Muscle layer of duodenum (tissue), 2 donors: ENCODE measurements at regions not wholly inside any gene's neighbourhood (a gene's known extent, or its start where the extent isn't known, plus 50 kb on each side); places are given as distances from the start of the nearest gene placed in this dataset.
A peak's percentile ranks its signal among the peaks of the same experiment; 100 is the strongest.
"Not testable (repeated sequence)": the region's sequence is repeated elsewhere in the genome, so short reads cannot be mapped to it uniquely, and the experiment has no call there.

ENCODE experiments used
- H3K27ac ChIP-seq: one replicate; pipeline ENCODE4 v1.7.0; 2013; ENCODE audit warnings: mild to moderate bottlenecking, low read length
- H3K27me3 ChIP-seq: one replicate; pipeline ENCODE4 v1.7.0; 2013; ENCODE audit warnings: low read depth, mild to moderate bottlenecking, control low read depth, low read length
- H3K36me3 ChIP-seq, 2 donors: one replicate each; pipeline ENCODE4 v1.7.0; 2013; ENCODE audit warnings: low read length in 2 of 2, control low read depth in 1 of 2, mild to moderate bottlenecking in 1 of 2; ENCODE audit not compliant: insufficient read depth in 2 of 2, control insufficient read depth in 1 of 2
- H3K4me1 ChIP-seq, 2 donors: one replicate each; pipeline ENCODE4 v1.7.0; 2013; ENCODE audit warnings: low read length in 2 of 2, mild to moderate bottlenecking in 2 of 2, control low read depth in 1 of 2, moderate library complexity in 1 of 2; ENCODE audit not compliant: insufficient read depth in 2 of 2, control insufficient read depth in 1 of 2
- H3K4me3 ChIP-seq, 2 donors: one replicate each; pipeline ENCODE4 v1.7.0; 2013; ENCODE audit warnings: low read length in 2 of 2, low read depth in 1 of 2, mild to moderate bottlenecking in 1 of 2
- H3K9me3 ChIP-seq, 2 donors: one replicate each; pipeline ENCODE4 v1.7.0; 2013; ENCODE audit warnings: low read length in 2 of 2, control low read depth in 1 of 2, mild to moderate bottlenecking in 1 of 2; ENCODE audit not compliant: control insufficient read depth in 1 of 2
- donor health status: healthy.

DNA sequence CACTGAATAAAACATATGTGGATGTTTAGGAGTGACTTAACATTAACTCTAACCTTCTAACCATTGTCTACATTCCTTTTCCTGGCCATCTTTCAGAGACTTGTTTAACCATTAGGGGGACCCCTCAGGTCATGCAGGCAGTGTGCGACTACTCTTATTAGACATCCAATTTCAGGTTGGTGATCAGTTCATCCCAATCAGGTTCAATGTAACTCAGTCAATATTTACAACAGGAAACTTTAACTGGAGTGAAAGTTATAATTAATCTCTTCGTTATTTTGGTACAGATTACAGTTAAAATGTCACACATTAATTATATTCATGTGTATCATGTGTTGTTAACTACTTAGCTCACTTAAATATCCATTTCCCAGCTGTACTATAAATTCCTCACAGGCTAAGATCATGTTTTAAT, 68.8 kb upstream of the RGS1 start:
- Histone ChIP-seq H3K4me1 (no peaks in the 10 kb centered on the region), H3K4me3 (no peak overlapping the region), H3K36me3 (no peaks in the 10 kb centered on the region), H3K27ac (no peak overlapping the region), H3K9me3 (no peaks in the 10 kb centered on the region), H3K27me3 (no peaks in the 10 kb centered on the region)

DNA sequence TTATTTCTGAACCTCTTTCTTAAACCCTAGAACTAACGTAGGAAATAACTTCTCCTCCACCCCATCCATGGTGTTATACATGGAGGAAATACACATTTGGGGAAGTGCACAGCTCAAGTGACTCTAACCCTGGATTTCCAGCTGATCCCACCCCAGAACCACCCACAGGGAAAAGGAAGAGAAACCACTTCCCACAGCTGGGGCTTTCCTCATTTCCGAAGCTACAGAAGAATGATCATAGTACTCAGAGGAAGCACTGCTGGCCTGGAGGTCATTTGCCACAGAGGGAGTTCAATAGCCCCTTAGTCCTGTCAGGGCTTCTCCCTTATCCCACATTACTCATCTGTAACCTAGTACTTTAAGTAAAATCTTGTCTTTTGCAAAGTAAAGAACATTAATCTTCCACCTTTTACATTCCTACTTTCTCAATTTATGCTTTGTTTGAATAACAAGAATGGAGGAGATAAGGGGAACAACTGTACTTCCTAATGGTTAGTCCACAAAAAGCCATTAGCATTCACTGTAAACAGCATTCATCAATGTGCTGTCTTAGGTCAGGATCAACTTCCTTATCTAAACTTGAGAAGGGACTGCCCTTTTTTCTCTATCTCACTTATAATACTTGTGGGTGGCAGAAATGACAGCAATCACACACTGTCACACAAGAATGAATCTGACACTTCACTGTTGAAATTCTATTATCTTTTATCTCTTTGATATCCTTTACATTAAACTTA, 63.0 kb upstream of the RGS1 start:
- Histone ChIP-seq H3K4me1 (peaks cover 0 to 4% of the 10 kb centered on the region in 2 donors), H3K27ac (peak overlapping the region; percentile 37), H3K27me3 (no peaks in the 10 kb centered on the region), H3K36me3 (no peaks in the 10 kb centered on the region), H3K4me3 (no peak overlapping the region), H3K9me3 (no peaks in the 10 kb centered on the region)

GRCh38 chr1:192513196-192513595, 62.4 kb upstream of the RGS1 start:
- H3K4me1 ChIP-seq = peaks cover 0 to 4% of the 10 kb centered on the region in 2 donors
- no peak overlapping the region for H3K4me3 ChIP-seq
- no peaks in the 10 kb centered on the region for H3K27me3 ChIP-seq
- no peaks in the 10 kb centered on the region for H3K36me3 ChIP-seq
- no peaks in the 10 kb centered on the region for H3K9me3 ChIP-seq
- H3K27ac ChIP-seq = no peak overlapping the region

DNA sequence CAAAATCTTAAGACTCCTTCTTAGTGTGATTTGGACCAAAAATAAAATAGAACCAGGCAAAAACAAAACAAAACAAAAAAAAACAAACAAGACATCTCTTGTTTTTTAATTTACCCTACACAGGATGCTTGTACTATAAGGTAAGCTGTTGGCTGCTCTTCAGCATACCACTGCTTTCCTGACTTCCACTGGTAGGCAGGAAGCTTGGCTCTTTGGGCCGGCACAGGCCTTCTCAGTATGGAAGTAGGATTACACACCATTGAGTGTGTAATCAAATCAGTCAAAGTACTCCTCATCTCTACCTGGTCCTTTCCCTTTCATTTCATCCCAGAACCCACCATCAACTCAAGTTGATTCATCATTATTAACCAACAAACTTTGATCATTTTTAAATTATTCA, 61.9 kb upstream of the RGS1 start:
- H3K27ac ChIP-seq = no peak overlapping the region
- no peaks in the 10 kb centered on the region for H3K9me3 ChIP-seq
- no peaks in the 10 kb centered on the region for H3K27me3 ChIP-seq
- peaks cover 0 to 4% of the 10 kb centered on the region in 2 donors for H3K4me1 ChIP-seq
- no peaks in the 10 kb centered on the region for H3K36me3 ChIP-seq
- H3K4me3 ChIP-seq = no peak overlapping the region

DNA sequence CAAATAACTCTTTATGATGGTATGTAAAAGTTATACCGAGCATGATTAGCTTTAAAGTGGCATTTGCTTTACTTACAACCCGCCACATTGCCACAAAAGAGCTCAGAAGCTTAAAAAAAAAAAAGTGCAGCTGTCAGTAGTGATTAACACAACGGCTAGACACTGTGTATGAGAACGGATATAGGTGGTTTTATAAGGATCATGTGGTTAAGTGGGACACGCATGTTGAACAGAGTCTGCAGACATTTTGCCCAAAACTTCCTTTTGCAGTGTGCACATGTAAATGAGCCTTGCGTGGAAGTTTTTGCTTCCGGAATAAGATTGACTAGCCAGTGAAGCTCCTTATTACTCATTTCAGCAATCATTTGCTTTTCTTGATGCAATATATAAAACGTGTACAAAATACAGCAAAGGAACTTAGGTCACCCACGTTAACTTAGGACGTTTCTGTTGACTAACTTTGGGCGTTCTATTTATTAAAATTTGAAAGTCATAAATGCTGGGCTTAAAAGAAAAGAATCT, 58.7 kb upstream of the RGS1 start:
- peaks cover 0 to 4% of the 10 kb centered on the region in 2 donors for H3K4me1 ChIP-seq
- H3K27me3 ChIP-seq = no peaks in the 10 kb centered on the region
- H3K36me3 ChIP-seq = no peaks in the 10 kb centered on the region
- H3K27ac ChIP-seq = peak overlapping the region; percentile 16
- no peak overlapping the region for H3K4me3 ChIP-seq
- no peaks in the 10 kb centered on the region for H3K9me3 ChIP-seq

GRCh38 chr1:192517716-192518355, 57.7 kb upstream of the RGS1 start:
- H3K27ac ChIP-seq, H3K4me1 ChIP-seq, H3K36me3 ChIP-seq, H3K27me3 ChIP-seq, H3K4me3 ChIP-seq, H3K9me3 ChIP-seq: not testable (repeated sequence)

DNA sequence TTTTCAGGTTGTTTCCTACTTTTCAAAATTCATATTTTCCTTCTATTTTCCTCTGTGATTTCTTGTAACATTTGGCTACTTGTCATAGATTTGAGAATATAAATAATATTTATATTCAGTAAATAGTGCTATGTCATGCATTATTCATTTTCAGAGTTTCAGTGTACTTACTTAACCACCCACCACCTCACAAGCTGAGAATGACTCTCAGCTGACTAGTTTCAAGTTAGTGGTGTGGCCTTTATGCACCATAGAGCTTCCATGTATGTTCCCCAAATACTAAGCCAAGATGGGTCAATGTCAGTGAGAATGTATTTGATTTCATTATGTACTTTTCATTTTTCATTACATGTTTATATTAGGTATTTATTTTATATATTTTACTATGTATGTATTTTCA, 56.9 kb upstream of the RGS1 start:
- no peaks in the 10 kb centered on the region for H3K27me3 ChIP-seq
- H3K4me1 ChIP-seq = no peaks in the 10 kb centered on the region
- H3K36me3 ChIP-seq = no peaks in the 10 kb centered on the region
- no peak overlapping the region for H3K27ac ChIP-seq
- no peak overlapping the region for H3K4me3 ChIP-seq
- no peaks in the 10 kb centered on the region for H3K9me3 ChIP-seq

DNA sequence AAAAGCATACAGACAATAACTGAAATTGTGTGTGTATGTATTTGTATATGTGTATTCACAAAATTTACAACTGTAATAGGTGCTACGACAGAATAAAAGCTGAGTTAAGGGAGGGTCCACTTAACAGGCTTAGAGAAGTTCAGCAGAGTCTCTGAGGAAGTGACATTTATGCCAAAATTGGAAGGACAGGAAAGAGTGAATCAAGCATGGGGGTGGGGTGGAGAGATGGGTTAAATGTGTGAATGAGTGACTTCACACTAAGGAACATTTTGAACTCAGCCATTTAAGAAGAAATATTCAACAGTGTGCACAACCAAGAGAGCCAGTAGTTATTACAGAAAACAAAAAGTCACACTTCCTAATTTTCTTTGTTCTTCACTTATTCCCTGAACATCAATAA, 53.8 kb upstream of the RGS1 start:
- Histone ChIP-seq H3K36me3 (no peaks in the 10 kb centered on the region), H3K4me3 (no peak overlapping the region), H3K9me3 (no peaks in the 10 kb centered on the region), H3K27me3 (no peaks in the 10 kb centered on the region), H3K27ac (no peak overlapping the region), H3K4me1 (no peaks in the 10 kb centered on the region)

DNA sequence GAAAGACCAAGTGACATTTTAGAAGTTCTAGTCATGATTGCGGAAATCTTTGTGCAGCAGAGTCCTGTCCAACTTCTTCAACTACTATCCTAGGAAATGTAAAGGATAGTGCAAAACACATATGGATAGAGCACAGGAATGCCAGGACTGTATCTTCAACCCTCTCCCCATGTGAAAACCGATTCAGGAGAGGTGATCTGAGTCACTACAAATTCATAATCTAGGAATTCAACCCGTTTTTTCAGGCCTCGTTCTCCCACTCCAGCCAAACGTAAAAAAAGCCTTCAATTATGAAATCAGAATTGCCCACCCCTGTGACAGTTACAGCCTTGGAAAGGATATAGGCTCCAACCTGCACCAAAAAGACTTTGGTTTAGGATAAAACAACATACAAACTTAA, 52.9 kb upstream of the RGS1 start:
- Histone ChIP-seq H3K4me3 (no peak overlapping the region), H3K4me1 (no peaks in the 10 kb centered on the region), H3K36me3 (no peaks in the 10 kb centered on the region), H3K27me3 (no peaks in the 10 kb centered on the region), H3K9me3 (no peaks in the 10 kb centered on the region), H3K27ac (no peak overlapping the region)

DNA sequence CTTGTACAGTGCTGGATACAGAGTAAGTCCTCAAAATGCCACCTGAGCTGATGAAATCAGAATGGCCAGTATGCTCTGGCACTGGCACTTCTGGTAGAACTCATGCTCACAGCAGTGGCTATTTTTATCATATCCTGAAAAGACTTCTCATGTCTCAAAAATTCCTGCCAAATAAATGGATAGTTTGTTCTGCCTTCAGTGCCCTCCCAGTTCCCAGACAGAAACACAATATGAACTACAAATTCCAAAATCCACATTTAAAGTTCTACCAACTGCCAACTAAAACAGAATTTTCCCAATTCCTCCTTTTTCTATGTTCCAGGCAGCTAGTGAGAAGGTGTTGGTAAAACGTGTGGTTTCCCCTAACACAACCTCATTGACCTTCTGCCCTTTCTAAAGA, 51.4 kb upstream of the RGS1 start:
- no peak overlapping the region for H3K4me3 ChIP-seq
- no peaks in the 10 kb centered on the region for H3K36me3 ChIP-seq
- no peak overlapping the region for H3K27ac ChIP-seq
- no peaks in the 10 kb centered on the region for H3K9me3 ChIP-seq
- H3K27me3 ChIP-seq = no peaks in the 10 kb centered on the region
- no peaks in the 10 kb centered on the region for H3K4me1 ChIP-seq
